IMR-90 (cell line): ENCODE measurements at regions not wholly inside any gene's neighbourhood (a gene's known extent, or its start where the extent isn't known, plus 50 kb on each side); places are given as distances from the start of the nearest gene placed in this dataset.

Source experiments
- ATAC-seq: fragments of 200-7000 bp; cut with Tn5 transposase; 2 replicates; pipeline ENCODE4 v1.9.1; 2020; ENCODE audit warnings: low read depth, mild to moderate bottlenecking, moderate library complexity
- BruUV-seq: library from RNA; stranded (reverse); fragments of 400-500 nt; replicated peaks from 2 replicates; lab custom pipeline; 2021; lab: Mats Ljungman, UMichigan
- CTCF ChIA-PET: fragments of 300-600 bp; formaldehyde crosslinking; extraction: SDS; loops from one replicate; lab custom pipeline; 2021; ENCODE audit warnings: antibody characterized with exemption; lab: Yijun Ruan, JAX
- POLR2A ChIA-PET: fragments of 300-600 bp; sonication (Branson Sonifier 250); formaldehyde crosslinking; loops from one replicate; lab custom pipeline; 2022; ENCODE audit warnings: antibody characterized with exemption; ENCODE audit not compliant: unreplicated experiment; lab: Charles Lee
- DNase-seq: peaks from one replicate; pipeline ENCODE4 v3.0.0; 2013
- H2AFZ ChIP-seq: replicated peaks from 2 replicates; pipeline ENCODE3; 2013; ENCODE audit warnings: low read length, mild to moderate bottlenecking; ENCODE audit not compliant: poor library complexity
- H2AK5ac ChIP-seq: 2 replicates; pipeline ENCODE4 v1.6.1; 2013; ENCODE audit warnings: low read depth, low read length, inconsistent platforms
- H2AK9ac ChIP-seq: replicated peaks from 2 replicates; pipeline ENCODE3; 2013; ENCODE audit warnings: mild to moderate bottlenecking, low read depth, low read length, moderate library complexity; ENCODE audit not compliant: poor library complexity
- H2BK120ac ChIP-seq: 2 replicates; pipeline ENCODE4 v1.6.1; 2013; ENCODE audit warnings: low read depth, low read length, inconsistent platforms
- H2BK15ac ChIP-seq: 3 replicates; pipeline ENCODE4 v1.6.1; 2013; ENCODE audit warnings: low read depth, low read length, inconsistent platforms
- H2BK20ac ChIP-seq: 2 replicates; pipeline ENCODE4 v1.6.1; 2013; ENCODE audit warnings: low read depth, mild to moderate bottlenecking, inconsistent platforms, low read length, moderate library complexity
- H2BK5ac ChIP-seq: 2 replicates; pipeline ENCODE4 v1.6.1; 2013; ENCODE audit warnings: mild to moderate bottlenecking, low read depth, low read length, inconsistent platforms; ENCODE audit not compliant: poor library complexity, severe bottlenecking
- H3K14ac ChIP-seq: replicated peaks from 2 replicates; pipeline ENCODE4 v1.6.1; 2013; ENCODE audit warnings: low read depth, low read length, inconsistent platforms
- H3K18ac ChIP-seq: 2 replicates; pipeline ENCODE4 v1.6.1; 2013; ENCODE audit warnings: low read depth, low read length, control low read depth
- H3K23ac ChIP-seq: 2 replicates; pipeline ENCODE4 v1.6.1; 2013; ENCODE audit warnings: low read depth, low read length, inconsistent platforms
- H3K27ac ChIP-seq: 2 replicates; pipeline ENCODE4 v1.5.1; 2013; ENCODE audit warnings: mild to moderate bottlenecking, control low read depth, low read length; ENCODE audit not compliant: insufficient read depth
- H3K27me3 ChIP-seq: 2 replicates; pipeline ENCODE4 v1.6.1; 2013; ENCODE audit warnings: low read length; ENCODE audit not compliant: control insufficient read depth, insufficient read depth
- H3K36me3 ChIP-seq: 2 replicates; pipeline ENCODE4 v1.6.1; 2013; ENCODE audit warnings: low read length, mixed read lengths; ENCODE audit not compliant: control insufficient read depth, insufficient read depth
- H3K4ac ChIP-seq: 2 replicates; pipeline ENCODE4 v1.6.1; 2013; ENCODE audit warnings: low read depth, low read length, inconsistent platforms
- H3K4me1 ChIP-seq: 2 replicates; pipeline ENCODE4 v1.6.1; 2013; ENCODE audit warnings: low read length, mixed read lengths; ENCODE audit not compliant: control insufficient read depth, insufficient read depth
- H3K4me2 ChIP-seq: 2 replicates; pipeline ENCODE4 v1.6.1; 2013; ENCODE audit warnings: low read depth, mild to moderate bottlenecking, control low read depth, low read length, moderate library complexity
- H3K4me3 ChIP-seq: 2 replicates; pipeline ENCODE4 v1.5.1; 2013; ENCODE audit warnings: low read depth, mild to moderate bottlenecking, control low read depth, low read length, moderate library complexity; ENCODE audit not compliant: insufficient read depth
- H3K56ac ChIP-seq: 2 replicates; pipeline ENCODE4 v1.6.1; 2013; ENCODE audit warnings: low read length, inconsistent platforms; ENCODE audit not compliant: insufficient read depth; ENCODE audit errors: extremely low read depth
- H3K79me1 ChIP-seq, 2 experiments: 2 replicates each; pipeline ENCODE4 v1.6.1; 2013; ENCODE audit warnings: low read length in 2 of 2, inconsistent platforms in 1 of 2, low read depth in 1 of 2
- H3K9ac ChIP-seq: 2 replicates; pipeline ENCODE4 v1.6.1; 2013; ENCODE audit warnings: low read depth, low read length, control low read depth
- H3K9me1 ChIP-seq: 2 replicates; pipeline ENCODE4 v1.6.1; 2013; ENCODE audit warnings: low read length, inconsistent platforms; ENCODE audit not compliant: insufficient read depth
- H3K9me3 ChIP-seq: 2 replicates; pipeline ENCODE4 v1.6.1; 2013; ENCODE audit warnings: low read length; ENCODE audit not compliant: control insufficient read depth, insufficient read depth
- H4K20me1 ChIP-seq: 2 replicates; pipeline ENCODE4 v1.6.1; 2013; ENCODE audit warnings: low read length, inconsistent platforms; ENCODE audit not compliant: insufficient read depth
- H4K5ac ChIP-seq: 2 replicates; pipeline ENCODE4 v1.6.1; 2013; ENCODE audit warnings: mild to moderate bottlenecking, low read depth, low read length, control low read depth
- H4K8ac ChIP-seq, 2 experiments: 2 replicates each; pipeline ENCODE4 v1.6.1; 2013; ENCODE audit warnings: low read depth in 2 of 2, low read length in 2 of 2, control low read depth in 1 of 2, inconsistent platforms in 1 of 2
- H4K91ac ChIP-seq: 2 replicates; pipeline ENCODE4 v1.6.1; 2013; ENCODE audit warnings: low read depth, low read length, inconsistent platforms; ENCODE audit not compliant: insufficient read depth
- BHLHE40 ChIP-seq: fragments of 150-350 bp; IDR thresholded peaks from 2 replicates; pipeline ENCODE4 v1.6.1; 2016; ENCODE audit warnings: mild to moderate bottlenecking, low read depth, low read length
- CEBPB ChIP-seq: IDR thresholded peaks from 2 replicates; pipeline ENCODE4 v1.6.1; 2012; ENCODE audit warnings: low read depth, low read length, improper control_type of control experiment
- CTCF ChIP-seq: conservative IDR thresholded peaks from 2 replicates; pipeline ENCODE4 v1.5.1; 2012; ENCODE audit warnings: mild to moderate bottlenecking, low read depth, low read length, improper control_type of control experiment
- ELK1 ChIP-seq: fragments of 150-350 bp; IDR thresholded peaks from 2 replicates; pipeline ENCODE4 v1.6.1; 2016; ENCODE audit warnings: low read depth, mild to moderate bottlenecking, low read length, moderate library complexity, borderline replicate concordance
- FOS ChIP-seq: fragments of 150-350 bp; IDR thresholded peaks from 2 replicates; pipeline ENCODE4 v1.6.1; 2016; ENCODE audit warnings: low read depth, low read length
- MAFK ChIP-seq: IDR thresholded peaks from 2 replicates; pipeline ENCODE4 v1.6.1; 2012; ENCODE audit warnings: low read depth, low read length, improper control_type of control experiment
- MAZ ChIP-seq: IDR thresholded peaks from 2 replicates; pipeline ENCODE4 v1.6.1; 2012; ENCODE audit warnings: low read depth, mild to moderate bottlenecking, low read length, improper control_type of control experiment, moderate library complexity, borderline replicate concordance
- MXI1 ChIP-seq: IDR thresholded peaks from 2 replicates; pipeline ENCODE4 v1.6.1; 2012; ENCODE audit warnings: low read depth, mild to moderate bottlenecking, low read length, moderate library complexity, borderline replicate concordance
- NFE2L2 ChIP-seq: fragments of 150-350 bp; IDR thresholded peaks from 2 replicates; pipeline ENCODE4 v1.6.1; 2016; ENCODE audit warnings: low read depth, mild to moderate bottlenecking, low read length
- POLR2A ChIP-seq: IDR thresholded peaks from 2 replicates; pipeline ENCODE4 v1.6.1; 2012; ENCODE audit warnings: mild to moderate bottlenecking, low read depth, low read length
- RAD21 ChIP-seq: IDR thresholded peaks from 2 replicates; pipeline ENCODE4 v1.6.1; 2012; ENCODE audit warnings: low read length, improper control_type of control experiment
- RFX5 ChIP-seq: IDR thresholded peaks from 2 replicates; pipeline ENCODE4 v1.8.0; 2012; ENCODE audit warnings: low read depth, mild to moderate bottlenecking, low read length, moderate library complexity
- SMC3 ChIP-seq: fragments of 150-350 bp; IDR thresholded peaks from 2 replicates; pipeline ENCODE4 v1.6.1; 2016; ENCODE audit warnings: low read depth, mild to moderate bottlenecking, antibody characterized with exemption, low read length, moderate library complexity
- WGBS, 2 experiments: methylation state at CpG; one replicate each; pipeline versions ENCODE4 v1.1.5 to v1.1.7; 2013; ENCODE audit warnings: missing lambda C conversion rate in 2 of 2; ENCODE audit not compliant: insufficient read length in 1 of 2; ENCODE audit errors: extremely low coverage in 2 of 2; 5-methylcytosine and 5-hydroxymethylcytosine counted together
- dilution Hi-C: fragments of 300-500 bp; cut with HindIII; formaldehyde crosslinking; loops from one replicate; pipeline ENCODE4 v1.14.3; 2018; ENCODE audit warnings: low sequenced_read_pairs; ENCODE audit not compliant: unreplicated experiment
- in situ Hi-C: fragments of 300-500 bp; cut with MboI; formaldehyde crosslinking; loops from 3 replicates; pipeline ENCODE4 v1.14.3; 2019; ENCODE audit warnings: low sequenced_read_pairs, inconsistent platforms, mixed read lengths
- intact Hi-C: fragments of 100-400 bp; cut with micrococcal nuclease; formaldehyde crosslinking; loops from 2 replicates; pipeline ENCODE4 v1.10.0; 2022
- TF ChIP-seq, protein P1 (sequence below): fragments of 150-350 bp; IDR thresholded peaks from 2 replicates; pipeline ENCODE4 v1.6.1; 2017; ENCODE audit warnings: mild to moderate bottlenecking, antibody characterized with exemption, low read length, low read depth

DNA sequence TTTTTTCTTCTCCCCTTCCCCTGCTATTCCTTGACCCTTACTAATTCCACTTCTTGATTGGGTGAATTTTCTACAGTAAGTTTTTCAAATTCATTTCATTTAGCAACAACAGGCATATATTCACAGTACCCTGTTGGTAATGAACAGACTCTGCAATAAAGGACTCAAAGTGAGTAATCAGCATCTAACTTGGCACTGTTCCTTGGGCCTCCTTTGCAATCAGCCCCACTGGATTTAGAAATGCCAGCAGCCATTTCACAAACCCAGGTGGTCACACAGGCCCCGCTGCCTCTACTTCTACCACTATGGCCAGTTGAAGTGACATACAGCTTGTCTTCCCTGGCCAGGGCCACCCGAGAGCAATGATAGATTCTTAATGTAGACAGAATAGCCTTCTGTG lies 113.8 kb downstream of the CYB561 start:
- no peak overlapping the region for H3K18ac ChIP-seq
- intact Hi-C loops: loop anchor here (5.0 kb wide), 1 partner anchor 40 kb away; no protein-coding TSS in a partner anchor
- H4K20me1 ChIP-seq: no peaks in the 10 kb centered on the region
- H3K4ac ChIP-seq: no peak overlapping the region
- H2BK20ac ChIP-seq: no peak overlapping the region
- H4K5ac ChIP-seq: no peak overlapping the region
- no peak overlapping the region for H4K8ac ChIP-seq
- H3K9me1 ChIP-seq: 0 out of 2 replicates have a peak, but pooled peaks cover 3% of the 10 kb centered on the region
- no TSS peak for BruUV-seq
- H2BK15ac ChIP-seq: no peak overlapping the region
- H3K56ac ChIP-seq: no peak overlapping the region
- no peak overlapping the region for H2BK120ac ChIP-seq
- no peaks in the 10 kb centered on the region for H3K27me3 ChIP-seq
- TF ChIP-seq MAZ: no peak
- no peak for TF ChIP-seq NFE2L2
- no peak for TF ChIP-seq POLR2A
- TF ChIP-seq MAFK: no peak
- no peak for TF ChIP-seq CTCF
- no peak for TF ChIP-seq BHLHE40
- no peak for TF ChIP-seq MXI1
- TF ChIP-seq FOS: no peak
- TF ChIP-seq SMC3: no peak
- TF ChIP-seq, protein P1, sequence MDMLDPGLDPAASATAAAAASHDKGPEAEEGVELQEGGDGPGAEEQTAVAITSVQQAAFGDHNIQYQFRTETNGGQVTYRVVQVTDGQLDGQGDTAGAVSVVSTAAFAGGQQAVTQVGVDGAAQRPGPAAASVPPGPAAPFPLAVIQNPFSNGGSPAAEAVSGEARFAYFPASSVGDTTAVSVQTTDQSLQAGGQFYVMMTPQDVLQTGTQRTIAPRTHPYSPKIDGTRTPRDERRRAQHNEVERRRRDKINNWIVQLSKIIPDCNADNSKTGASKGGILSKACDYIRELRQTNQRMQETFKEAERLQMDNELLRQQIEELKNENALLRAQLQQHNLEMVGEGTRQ: no peak
- no peak for TF ChIP-seq RAD21
- no peak for TF ChIP-seq CEBPB
- no peak for TF ChIP-seq RFX5
- TF ChIP-seq ELK1: no peak
- H2AFZ ChIP-seq: no peak overlapping the region
- peaks cover 7% of the 10 kb centered on the region; the same call in 1 of the 2 replicates for H3K36me3 ChIP-seq
- DNase-seq (no peak), ATAC-seq (no peak)
- WGBS, 2 experiments: no CpG with 5 or more reads among the region's 2 CpGs
- H3K4me3 ChIP-seq: no peak overlapping the region
- H2AK5ac ChIP-seq: no peak overlapping the region
- ChIA-PET CTCF (no interaction called here), POLR2A (no interaction called here)
- no peak overlapping the region for H3K27ac ChIP-seq
- H2BK5ac ChIP-seq: no peak overlapping the region
- H2AK9ac ChIP-seq: no peak overlapping the region
- H3K9ac ChIP-seq: no peak overlapping the region
- no peak overlapping the region for H3K14ac ChIP-seq
- in situ Hi-C loops: no loop called here
- no peaks in the 10 kb centered on the region for H3K4me1 ChIP-seq
- no peak overlapping the region for H3K4me2 ChIP-seq
- no peak overlapping the region for H4K91ac ChIP-seq
- no peaks in the 10 kb centered on the region for H3K9me3 ChIP-seq
- dilution Hi-C loops: no loop called here
- no peak overlapping the region for H3K23ac ChIP-seq
- H3K79me1 ChIP-seq: peaks cover 4 to 15% of the 10 kb centered on the region in 2 experiments; a peak in 1 of 4 replicates
